Mammary epithelial cell (primary cell): ENCODE measurements at regions not wholly inside any gene's neighbourhood (a gene's known extent, or its start where the extent isn't known, plus 50 kb on each side); places are given as distances from the start of the nearest gene placed in this dataset.

Source experiments
- CTCF ChIP-seq, 2 donors: IDR thresholded peaks in 1 of 2; conservative IDR thresholded peaks in 1 of 2; 2 replicates each; pipeline ENCODE4 v1.5.1; 2011 to 2012; ENCODE audit warnings: inconsistent platforms in 2 of 2, low read length in 2 of 2, mild to moderate bottlenecking in 2 of 2, control low read depth in 1 of 2, low read depth in 1 of 2; ENCODE audit not compliant: insufficient read depth in 1 of 2; ENCODE audit errors: extremely low read depth in 1 of 2
- EZH2 ChIP-seq: IDR thresholded peaks from 2 replicates; pipeline ENCODE4 v1.6.1; 2012; ENCODE audit warnings: low read length, inconsistent platforms, borderline replicate concordance

GRCh38 chr9:85237478-85237877 is 504.3 kb downstream of the AGTPBP1 start:
- TF ChIP-seq CTCF (conservative IDR thresholded peaks at IDR 0.05 in 1 of 2, IDR thresholded peaks at IDR 0.05 in 1 of 2; ENCODE audit: extremely low read depth in 1 of 2, insufficient read depth in 1 of 2, low read depth in 1 of 2, low read length in 2 of 2) (no peak), EZH2 (no peak)
